Testis (tissue), 2 donors: ENCODE measurements at regions not wholly inside any gene's neighbourhood (a gene's known extent, or its start where the extent isn't known, plus 50 kb on each side); places are given as distances from the start of the nearest gene placed in this dataset.

Experiments used
- POLR2A ChIP-seq: fragments of 450-650 bp; IDR thresholded peaks from one replicate; pipeline ENCODE4 v1.6.1; 2017; ENCODE audit warnings: antibody characterized with exemption, mild to moderate bottlenecking, moderate library complexity
- TF ChIP-seq, protein P1 (sequence below), 3 experiments: fragments of 450-650 bp in 2 of 3; fragments of 200-600 bp in 1 of 3; sonication (generic) in 1 of 3; IDR thresholded peaks; one replicate each; pipeline ENCODE4 v1.5.1; 2016 to 2019; ENCODE audit warnings: antibody characterized with exemption in 3 of 3, mild to moderate bottlenecking in 2 of 3, moderate library complexity in 1 of 3

DNA sequence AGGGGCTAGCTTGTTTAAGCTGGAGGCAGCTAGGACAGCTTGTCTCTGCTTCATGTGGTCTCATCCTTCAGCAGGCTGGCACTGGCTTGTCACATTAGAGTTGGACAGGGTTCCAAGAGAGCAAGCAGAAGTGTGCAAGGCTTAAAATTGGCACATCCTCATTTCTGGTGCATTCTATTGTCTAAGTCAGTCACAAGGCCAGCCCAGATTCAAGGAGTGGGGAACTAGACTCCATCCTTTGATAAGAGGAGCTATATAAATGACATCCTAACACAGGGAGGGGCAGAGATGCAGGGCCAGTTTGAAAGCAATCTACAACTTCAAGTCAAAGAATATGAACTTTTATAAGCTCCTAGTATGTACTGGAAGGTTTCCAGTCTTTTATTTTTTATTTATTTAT is 313.2 kb downstream of the PTTG2 start:
- no peak for TF ChIP-seq POLR2A
- TF ChIP-seq, protein P1, sequence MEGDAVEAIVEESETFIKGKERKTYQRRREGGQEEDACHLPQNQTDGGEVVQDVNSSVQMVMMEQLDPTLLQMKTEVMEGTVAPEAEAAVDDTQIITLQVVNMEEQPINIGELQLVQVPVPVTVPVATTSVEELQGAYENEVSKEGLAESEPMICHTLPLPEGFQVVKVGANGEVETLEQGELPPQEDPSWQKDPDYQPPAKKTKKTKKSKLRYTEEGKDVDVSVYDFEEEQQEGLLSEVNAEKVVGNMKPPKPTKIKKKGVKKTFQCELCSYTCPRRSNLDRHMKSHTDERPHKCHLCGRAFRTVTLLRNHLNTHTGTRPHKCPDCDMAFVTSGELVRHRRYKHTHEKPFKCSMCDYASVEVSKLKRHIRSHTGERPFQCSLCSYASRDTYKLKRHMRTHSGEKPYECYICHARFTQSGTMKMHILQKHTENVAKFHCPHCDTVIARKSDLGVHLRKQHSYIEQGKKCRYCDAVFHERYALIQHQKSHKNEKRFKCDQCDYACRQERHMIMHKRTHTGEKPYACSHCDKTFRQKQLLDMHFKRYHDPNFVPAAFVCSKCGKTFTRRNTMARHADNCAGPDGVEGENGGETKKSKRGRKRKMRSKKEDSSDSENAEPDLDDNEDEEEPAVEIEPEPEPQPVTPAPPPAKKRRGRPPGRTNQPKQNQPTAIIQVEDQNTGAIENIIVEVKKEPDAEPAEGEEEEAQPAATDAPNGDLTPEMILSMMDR (IDR thresholded peaks at IDR 0.05) = no peak
